ENCODE measurements at regions not wholly inside any gene's neighbourhood (a gene's known extent, or its start where the extent isn't known, plus 50 kb on each side); places are given as distances from the start of the nearest gene placed in this dataset.
"Not testable (repeated sequence)": the region's sequence is repeated elsewhere in the genome, so short reads cannot be mapped to it uniquely, and the experiment has no call there.

GRCh38 chr2:111462572-111462971 is 341.9 kb downstream of the BCL2L11 start:
- not testable (repeated sequence) for TF ChIP-seq CTCF (IDR thresholded peaks at IDR 0.05; ENCODE audit: poor library complexity); EZH2phosphoT487 (IDR thresholded peaks at IDR 0.05; ENCODE audit: low read depth, severe bottlenecking, unreplicated experiment)
